ENCODE measurements at regions not wholly inside any gene's neighbourhood (a gene's known extent, or its start where the extent isn't known, plus 50 kb on each side); places are given as distances from the start of the nearest gene placed in this dataset.

DNA sequence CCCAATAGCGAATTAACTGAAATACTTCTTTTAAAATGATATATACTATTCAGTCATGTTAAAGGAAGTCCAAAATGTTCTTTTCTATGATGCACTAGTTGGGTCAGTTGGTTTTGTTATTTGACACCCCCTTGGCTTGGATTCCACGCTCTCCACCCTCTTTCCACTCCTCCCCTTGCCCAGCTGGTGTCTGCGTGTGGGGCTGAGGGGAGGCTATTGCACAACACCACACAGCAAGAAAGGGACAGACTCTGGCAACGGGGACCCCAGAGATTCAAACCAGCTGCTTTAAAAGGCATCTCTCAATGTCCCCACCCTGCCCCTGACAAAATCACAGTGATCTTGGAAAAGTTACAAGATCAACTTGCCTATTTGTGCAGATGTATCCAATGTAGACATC lies 394.3 kb downstream of the TGFB2 start:
- TF ChIP-seq, protein P1, sequence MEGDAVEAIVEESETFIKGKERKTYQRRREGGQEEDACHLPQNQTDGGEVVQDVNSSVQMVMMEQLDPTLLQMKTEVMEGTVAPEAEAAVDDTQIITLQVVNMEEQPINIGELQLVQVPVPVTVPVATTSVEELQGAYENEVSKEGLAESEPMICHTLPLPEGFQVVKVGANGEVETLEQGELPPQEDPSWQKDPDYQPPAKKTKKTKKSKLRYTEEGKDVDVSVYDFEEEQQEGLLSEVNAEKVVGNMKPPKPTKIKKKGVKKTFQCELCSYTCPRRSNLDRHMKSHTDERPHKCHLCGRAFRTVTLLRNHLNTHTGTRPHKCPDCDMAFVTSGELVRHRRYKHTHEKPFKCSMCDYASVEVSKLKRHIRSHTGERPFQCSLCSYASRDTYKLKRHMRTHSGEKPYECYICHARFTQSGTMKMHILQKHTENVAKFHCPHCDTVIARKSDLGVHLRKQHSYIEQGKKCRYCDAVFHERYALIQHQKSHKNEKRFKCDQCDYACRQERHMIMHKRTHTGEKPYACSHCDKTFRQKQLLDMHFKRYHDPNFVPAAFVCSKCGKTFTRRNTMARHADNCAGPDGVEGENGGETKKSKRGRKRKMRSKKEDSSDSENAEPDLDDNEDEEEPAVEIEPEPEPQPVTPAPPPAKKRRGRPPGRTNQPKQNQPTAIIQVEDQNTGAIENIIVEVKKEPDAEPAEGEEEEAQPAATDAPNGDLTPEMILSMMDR (IDR thresholded peaks at IDR 0.05): no peak
- ATAC-seq (peak; percentile 42), DNase-seq (no peak)
- Histone ChIP-seq H3K4me3 (no peak overlapping the region), H3K9me3 (no peaks in the 10 kb centered on the region), H3K27ac (no peak overlapping the region), H3K27me3 (no peaks in the 10 kb centered on the region), H3K4me1 (no peaks in the 10 kb centered on the region), H3K36me3 (no peaks in the 10 kb centered on the region)
- intact Hi-C loops (cut with DNase I): no loop called here

DNA sequence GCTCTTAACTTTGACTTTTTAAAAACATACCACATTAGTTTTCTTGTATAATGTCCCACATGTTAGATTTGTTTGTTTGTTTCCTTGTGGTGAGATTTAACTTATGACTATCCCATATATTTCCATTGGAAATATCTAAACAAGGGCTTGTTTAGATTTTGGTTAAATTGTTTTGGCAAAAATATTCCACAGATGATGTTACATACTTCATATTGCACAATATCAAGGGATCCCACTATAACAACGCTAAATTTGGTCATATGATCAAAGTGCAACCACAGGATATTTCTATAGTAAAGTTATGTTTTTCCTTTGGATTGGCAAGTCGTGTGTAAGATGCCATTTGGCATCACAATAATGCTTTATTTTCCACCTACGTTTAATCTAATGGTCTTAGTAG lies 396.7 kb downstream of the TGFB2 start:
- Histone ChIP-seq H3K4me3 (no peak overlapping the region), H3K27ac (no peak overlapping the region), H3K4me1 (no peaks in the 10 kb centered on the region), H3K36me3 (no peaks in the 10 kb centered on the region), H3K27me3 (no peaks in the 10 kb centered on the region), H3K9me3 (no peaks in the 10 kb centered on the region)
- DNase-seq: no peak
- ATAC-seq: no peak
- TF ChIP-seq, protein P1 (IDR thresholded peaks at IDR 0.05): no peak
- intact Hi-C loops (cut with DNase I): no loop called here

GRCh38 chr1:218742467-218743262 lies 397.5 kb downstream of the TGFB2 start:
- Histone ChIP-seq H3K4me3 (no peak overlapping the region), H3K27me3 (no peaks in the 10 kb centered on the region), H3K9me3 (no peaks in the 10 kb centered on the region), H3K27ac (no peak overlapping the region), H3K4me1 (no peaks in the 10 kb centered on the region), H3K36me3 (no peaks in the 10 kb centered on the region)
- intact Hi-C loops (cut with DNase I): no loop called here
- TF ChIP-seq, protein P1 (IDR thresholded peaks at IDR 0.05): no peak
- ATAC-seq (no peak), DNase-seq (no peak)

DNA sequence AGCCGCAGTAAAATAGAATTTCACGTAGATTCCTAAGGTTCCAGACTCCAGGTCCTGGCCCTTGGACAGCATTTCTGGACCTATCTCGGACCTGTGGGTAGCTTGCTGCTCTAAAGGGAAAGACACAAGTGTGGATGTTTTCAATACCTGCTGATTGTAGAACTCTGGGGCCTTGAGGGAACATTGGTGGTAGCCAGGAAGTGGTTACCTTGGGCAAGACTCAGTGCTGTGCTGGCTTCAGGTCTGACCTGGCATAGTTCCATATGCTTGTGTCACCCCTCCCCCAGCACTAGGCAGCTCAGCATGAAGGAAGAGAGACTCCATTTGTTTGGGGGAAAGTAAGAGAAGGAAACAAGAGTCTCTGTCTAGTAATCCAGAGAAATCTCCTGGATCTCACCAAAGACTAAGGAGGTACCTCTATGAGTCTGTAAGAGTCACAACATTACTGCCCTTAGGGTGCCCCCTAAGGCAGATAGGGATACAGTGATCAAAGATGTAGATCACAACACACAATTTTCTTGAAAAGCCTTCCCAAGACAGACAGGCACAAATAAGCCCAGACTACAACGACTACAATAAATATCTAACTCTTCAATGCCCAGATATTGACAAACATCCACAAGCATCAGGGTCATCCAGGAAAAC lies 398.8 kb downstream of the TGFB2 start:
- DNase-seq: no peak
- TF ChIP-seq, protein P1 (IDR thresholded peaks at IDR 0.05): no peak
- H3K27ac ChIP-seq: no peak overlapping the region
- H3K4me3 ChIP-seq: no peak overlapping the region
- no peaks in the 10 kb centered on the region for H3K27me3 ChIP-seq
- no peaks in the 10 kb centered on the region for H3K36me3 ChIP-seq
- H3K4me1 ChIP-seq: no peaks in the 10 kb centered on the region
- H3K9me3 ChIP-seq: no peaks in the 10 kb centered on the region
- intact Hi-C loops (cut with DNase I): no loop called here
- ATAC-seq: no peak

- H3K27me3 ChIP-seq: no peaks in the 10 kb centered on the region
- ATAC-seq: no peak
- no peak overlapping the region for H3K27ac ChIP-seq
- no peaks in the 10 kb centered on the region for H3K4me1 ChIP-seq
- H3K36me3 ChIP-seq: no peaks in the 10 kb centered on the region
- H3K9me3 ChIP-seq: no peaks in the 10 kb centered on the region
- intact Hi-C loops (cut with DNase I): no loop called here
- H3K4me3 ChIP-seq: no peak overlapping the region
- DNase-seq: no peak
- TF ChIP-seq, protein P1 (IDR thresholded peaks at IDR 0.05): no peak
Observed at GRCh38 chr1:218748071-218748470, 402.9 kb downstream of the TGFB2 start.
